ENCODE measurements at regions not wholly inside any gene's neighbourhood (a gene's known extent, or its start where the extent isn't known, plus 50 kb on each side); places are given as distances from the start of the nearest gene placed in this dataset.

DNA sequence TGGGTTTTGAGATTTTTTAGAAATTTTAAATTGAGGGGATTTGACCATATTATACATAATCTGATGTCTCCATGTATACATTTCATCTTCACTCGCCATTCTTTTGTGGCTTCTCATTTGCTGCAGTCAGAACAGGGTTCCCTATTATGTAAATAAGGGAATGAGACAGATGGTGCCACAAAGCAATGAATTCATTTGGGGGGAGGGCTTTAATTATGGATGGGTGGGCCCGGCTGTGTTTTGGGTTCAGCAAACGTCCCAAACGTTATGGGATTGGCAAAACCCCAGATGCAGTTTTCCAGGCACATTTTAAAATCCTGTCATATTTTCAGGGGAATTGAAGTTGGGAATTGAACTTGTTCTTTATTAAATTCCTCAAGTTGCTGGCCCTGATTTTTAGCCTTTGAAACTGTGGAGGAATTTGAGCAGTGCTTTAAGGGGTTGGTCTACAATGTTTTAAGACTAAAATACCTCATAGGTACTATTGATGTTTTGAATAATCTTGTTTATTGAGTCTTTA lies 558.5 kb upstream of the ZNF462 start:
- Mint-ChIP-seq H3K9me3 (no peaks in the 10 kb centered on the region), H3K4me3 (no peak overlapping the region), H3K4me1 (peaks cover 10% of the 10 kb centered on the region), H3K27me3 (ENCODE audit: low read depth) (no peaks in the 10 kb centered on the region), H3K27ac (no peak overlapping the region), H3K36me3 (no peaks in the 10 kb centered on the region)
- ChIA-PET CTCF (no interaction called here), POLR2A (no interaction called here)
- DNase-seq (ENCODE audit: low spot score) (no peak), ATAC-seq (no peak)
- TF ChIP-seq ZNF232 (CRISPR knock-in tag; IDR thresholded peaks at IDR 0.05): no peak
- no peak for TF ChIP-seq NFATC4 (CRISPR knock-in tag; IDR thresholded peaks at IDR 0.05)
- TF ChIP-seq, protein P1, sequence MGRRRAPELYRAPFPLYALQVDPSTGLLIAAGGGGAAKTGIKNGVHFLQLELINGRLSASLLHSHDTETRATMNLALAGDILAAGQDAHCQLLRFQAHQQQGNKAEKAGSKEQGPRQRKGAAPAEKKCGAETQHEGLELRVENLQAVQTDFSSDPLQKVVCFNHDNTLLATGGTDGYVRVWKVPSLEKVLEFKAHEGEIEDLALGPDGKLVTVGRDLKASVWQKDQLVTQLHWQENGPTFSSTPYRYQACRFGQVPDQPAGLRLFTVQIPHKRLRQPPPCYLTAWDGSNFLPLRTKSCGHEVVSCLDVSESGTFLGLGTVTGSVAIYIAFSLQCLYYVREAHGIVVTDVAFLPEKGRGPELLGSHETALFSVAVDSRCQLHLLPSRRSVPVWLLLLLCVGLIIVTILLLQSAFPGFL (CRISPR knock-in tag; IDR thresholded peaks at IDR 0.05; ENCODE audit: borderline replicate concordance): no peak
- no peak for TF ChIP-seq ZNF396 (CRISPR knock-in tag; IDR thresholded peaks at IDR 0.05; ENCODE audit: borderline replicate concordance)

DNA sequence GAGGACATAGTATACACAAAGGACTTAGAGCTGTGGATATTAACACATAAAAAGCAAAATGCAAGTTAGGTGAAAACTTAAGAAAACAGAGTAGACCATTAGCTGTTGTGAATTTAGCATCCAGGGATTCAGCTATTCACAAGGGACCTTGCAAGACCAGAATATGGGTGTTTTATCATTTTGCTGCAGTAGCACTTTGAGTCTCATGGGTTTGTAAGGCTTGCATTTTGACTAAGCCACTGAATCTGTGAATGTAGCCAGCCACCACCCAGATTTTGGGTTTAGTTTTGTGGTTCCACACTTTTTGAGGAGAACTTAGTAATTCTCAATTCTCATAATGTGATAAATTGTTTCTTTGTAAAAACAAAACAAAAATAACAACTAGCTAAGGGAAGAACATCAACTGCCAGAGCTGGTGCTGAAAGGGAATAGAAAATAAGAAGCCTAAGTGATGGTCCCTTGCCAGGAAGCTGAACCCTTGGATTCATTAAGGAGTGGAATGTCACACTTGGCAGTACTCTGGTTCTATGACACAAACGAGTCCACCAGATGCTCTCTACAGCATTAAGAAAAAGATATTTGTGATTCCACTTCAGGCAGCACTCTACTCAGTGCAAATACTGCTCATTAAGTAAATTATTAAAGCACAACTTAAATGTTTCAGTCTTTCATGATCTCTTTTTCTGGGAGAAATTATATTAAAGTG lies 557.4 kb upstream of the ZNF462 start:
- ChIA-PET CTCF (interaction anchor here (1.0 kb wide), 1 partner anchor 22 kb away, joined by 3 read pairs; no protein-coding TSS in a partner anchor), POLR2A (no interaction called here)
- H3K9me3 Mint-ChIP-seq: peaks cover 6% of the 10 kb centered on the region; the same call in 1 of the 2 replicates
- DNase-seq (ENCODE audit: low spot score) (no peak), ATAC-seq (no peak)
- H3K36me3 Mint-ChIP-seq: no peaks in the 10 kb centered on the region
- no peak overlapping the region for H3K27ac Mint-ChIP-seq
- no peaks in the 10 kb centered on the region for H3K27me3 Mint-ChIP-seq (ENCODE audit: low read depth)
- H3K4me1 Mint-ChIP-seq: peaks cover 21% of the 10 kb centered on the region
- TF ChIP-seq GTF2I (CRISPR knock-in tag; conservative IDR thresholded peaks at IDR 0.05) (no peak), OVOL2 (CRISPR knock-in tag; IDR thresholded peaks at IDR 0.05; ENCODE audit: borderline replicate concordance) (no peak), SMAD3 (CRISPR knock-in tag; IDR thresholded peaks at IDR 0.05; ENCODE audit: borderline replicate concordance) (no peak), NFE2L1 (CRISPR knock-in tag; IDR thresholded peaks at IDR 0.05) (no peak), MXD4 (CRISPR knock-in tag; IDR thresholded peaks at IDR 0.05; ENCODE audit: borderline replicate concordance) (no peak), ESRRA (CRISPR knock-in tag; IDR thresholded peaks at IDR 0.05; ENCODE audit: borderline replicate concordance) (no peak)
- TF ChIP-seq, protein P2, sequence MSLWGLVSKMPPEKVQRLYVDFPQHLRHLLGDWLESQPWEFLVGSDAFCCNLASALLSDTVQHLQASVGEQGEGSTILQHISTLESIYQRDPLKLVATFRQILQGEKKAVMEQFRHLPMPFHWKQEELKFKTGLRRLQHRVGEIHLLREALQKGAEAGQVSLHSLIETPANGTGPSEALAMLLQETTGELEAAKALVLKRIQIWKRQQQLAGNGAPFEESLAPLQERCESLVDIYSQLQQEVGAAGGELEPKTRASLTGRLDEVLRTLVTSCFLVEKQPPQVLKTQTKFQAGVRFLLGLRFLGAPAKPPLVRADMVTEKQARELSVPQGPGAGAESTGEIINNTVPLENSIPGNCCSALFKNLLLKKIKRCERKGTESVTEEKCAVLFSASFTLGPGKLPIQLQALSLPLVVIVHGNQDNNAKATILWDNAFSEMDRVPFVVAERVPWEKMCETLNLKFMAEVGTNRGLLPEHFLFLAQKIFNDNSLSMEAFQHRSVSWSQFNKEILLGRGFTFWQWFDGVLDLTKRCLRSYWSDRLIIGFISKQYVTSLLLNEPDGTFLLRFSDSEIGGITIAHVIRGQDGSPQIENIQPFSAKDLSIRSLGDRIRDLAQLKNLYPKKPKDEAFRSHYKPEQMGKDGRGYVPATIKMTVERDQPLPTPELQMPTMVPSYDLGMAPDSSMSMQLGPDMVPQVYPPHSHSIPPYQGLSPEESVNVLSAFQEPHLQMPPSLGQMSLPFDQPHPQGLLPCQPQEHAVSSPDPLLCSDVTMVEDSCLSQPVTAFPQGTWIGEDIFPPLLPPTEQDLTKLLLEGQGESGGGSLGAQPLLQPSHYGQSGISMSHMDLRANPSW (CRISPR knock-in tag; conservative IDR thresholded peaks at IDR 0.05; ENCODE audit: low read depth): no peak
- TF ChIP-seq, protein P3, sequence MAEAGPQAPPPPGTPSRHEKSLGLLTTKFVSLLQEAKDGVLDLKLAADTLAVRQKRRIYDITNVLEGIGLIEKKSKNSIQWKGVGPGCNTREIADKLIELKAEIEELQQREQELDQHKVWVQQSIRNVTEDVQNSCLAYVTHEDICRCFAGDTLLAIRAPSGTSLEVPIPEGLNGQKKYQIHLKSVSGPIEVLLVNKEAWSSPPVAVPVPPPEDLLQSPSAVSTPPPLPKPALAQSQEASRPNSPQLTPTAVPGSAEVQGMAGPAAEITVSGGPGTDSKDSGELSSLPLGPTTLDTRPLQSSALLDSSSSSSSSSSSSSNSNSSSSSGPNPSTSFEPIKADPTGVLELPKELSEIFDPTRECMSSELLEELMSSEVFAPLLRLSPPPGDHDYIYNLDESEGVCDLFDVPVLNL (CRISPR knock-in tag; IDR thresholded peaks at IDR 0.05; ENCODE audit: borderline replicate concordance, low read depth): no peak
- TF ChIP-seq, protein P4, sequence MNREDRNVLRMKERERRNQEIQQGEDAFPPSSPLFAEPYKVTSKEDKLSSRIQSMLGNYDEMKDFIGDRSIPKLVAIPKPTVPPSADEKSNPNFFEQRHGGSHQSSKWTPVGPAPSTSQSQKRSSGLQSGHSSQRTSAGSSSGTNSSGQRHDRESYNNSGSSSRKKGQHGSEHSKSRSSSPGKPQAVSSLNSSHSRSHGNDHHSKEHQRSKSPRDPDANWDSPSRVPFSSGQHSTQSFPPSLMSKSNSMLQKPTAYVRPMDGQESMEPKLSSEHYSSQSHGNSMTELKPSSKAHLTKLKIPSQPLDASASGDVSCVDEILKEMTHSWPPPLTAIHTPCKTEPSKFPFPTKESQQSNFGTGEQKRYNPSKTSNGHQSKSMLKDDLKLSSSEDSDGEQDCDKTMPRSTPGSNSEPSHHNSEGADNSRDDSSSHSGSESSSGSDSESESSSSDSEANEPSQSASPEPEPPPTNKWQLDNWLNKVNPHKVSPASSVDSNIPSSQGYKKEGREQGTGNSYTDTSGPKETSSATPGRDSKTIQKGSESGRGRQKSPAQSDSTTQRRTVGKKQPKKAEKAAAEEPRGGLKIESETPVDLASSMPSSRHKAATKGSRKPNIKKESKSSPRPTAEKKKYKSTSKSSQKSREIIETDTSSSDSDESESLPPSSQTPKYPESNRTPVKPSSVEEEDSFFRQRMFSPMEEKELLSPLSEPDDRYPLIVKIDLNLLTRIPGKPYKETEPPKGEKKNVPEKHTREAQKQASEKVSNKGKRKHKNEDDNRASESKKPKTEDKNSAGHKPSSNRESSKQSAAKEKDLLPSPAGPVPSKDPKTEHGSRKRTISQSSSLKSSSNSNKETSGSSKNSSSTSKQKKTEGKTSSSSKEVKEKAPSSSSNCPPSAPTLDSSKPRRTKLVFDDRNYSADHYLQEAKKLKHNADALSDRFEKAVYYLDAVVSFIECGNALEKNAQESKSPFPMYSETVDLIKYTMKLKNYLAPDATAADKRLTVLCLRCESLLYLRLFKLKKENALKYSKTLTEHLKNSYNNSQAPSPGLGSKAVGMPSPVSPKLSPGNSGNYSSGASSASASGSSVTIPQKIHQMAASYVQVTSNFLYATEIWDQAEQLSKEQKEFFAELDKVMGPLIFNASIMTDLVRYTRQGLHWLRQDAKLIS (CRISPR knock-in tag; IDR thresholded peaks at IDR 0.05; ENCODE audit: borderline replicate concordance): no peak
- TF ChIP-seq, protein P5, sequence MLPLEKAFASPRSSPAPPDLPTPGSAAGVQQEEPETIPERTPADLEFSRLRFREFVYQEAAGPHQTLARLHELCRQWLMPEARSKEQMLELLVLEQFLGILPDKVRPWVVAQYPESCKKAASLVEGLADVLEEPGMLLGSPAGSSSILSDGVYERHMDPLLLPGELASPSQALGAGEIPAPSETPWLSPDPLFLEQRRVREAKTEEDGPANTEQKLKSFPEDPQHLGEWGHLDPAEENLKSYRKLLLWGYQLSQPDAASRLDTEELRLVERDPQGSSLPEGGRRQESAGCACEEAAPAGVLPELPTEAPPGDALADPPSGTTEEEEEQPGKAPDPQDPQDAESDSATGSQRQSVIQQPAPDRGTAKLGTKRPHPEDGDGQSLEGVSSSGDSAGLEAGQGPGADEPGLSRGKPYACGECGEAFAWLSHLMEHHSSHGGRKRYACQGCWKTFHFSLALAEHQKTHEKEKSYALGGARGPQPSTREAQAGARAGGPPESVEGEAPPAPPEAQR (CRISPR knock-in tag; IDR thresholded peaks at IDR 0.05): no peak
- H3K4me3 Mint-ChIP-seq: no peak overlapping the region

Measured in WTC11 (cell line).